ENCODE measurements at regions not wholly inside any gene's neighbourhood (a gene's known extent, or its start where the extent isn't known, plus 50 kb on each side); places are given as distances from the start of the nearest gene placed in this dataset.
"Not testable (repeated sequence)": the region's sequence is repeated elsewhere in the genome, so short reads cannot be mapped to it uniquely, and the experiment has no call there.

GRCh38 chr4:3623106-3623505 lies 90.9 kb upstream of the LRPAP1 start:
- no peaks in the 10 kb centered on the region for H3K36me3 ChIP-seq
- TF ChIP-seq POLR2A (IDR thresholded peaks at IDR 0.05) (no peak), CTCF (IDR thresholded peaks at IDR 0.05) (no peak), EP300 (IDR thresholded peaks at IDR 0.05) (no peak)
- H3K4me3 ChIP-seq, result no peak overlapping the region
- H3K27me3 ChIP-seq, result no peaks in the 10 kb centered on the region
- H3K27ac ChIP-seq, result no peak overlapping the region
- 62 to 80% (median 79%) methylated on average over 7 of the region's 7 CpGs for WGBS, 3 donors
- no peaks in the 10 kb centered on the region for H3K9me3 ChIP-seq
- no peak for DNase-seq
- no peaks in the 10 kb centered on the region for H3K4me1 ChIP-seq (ENCODE audit: insufficient read depth)
- intact Hi-C loops (cut with DNase I), result no loop called here

DNA sequence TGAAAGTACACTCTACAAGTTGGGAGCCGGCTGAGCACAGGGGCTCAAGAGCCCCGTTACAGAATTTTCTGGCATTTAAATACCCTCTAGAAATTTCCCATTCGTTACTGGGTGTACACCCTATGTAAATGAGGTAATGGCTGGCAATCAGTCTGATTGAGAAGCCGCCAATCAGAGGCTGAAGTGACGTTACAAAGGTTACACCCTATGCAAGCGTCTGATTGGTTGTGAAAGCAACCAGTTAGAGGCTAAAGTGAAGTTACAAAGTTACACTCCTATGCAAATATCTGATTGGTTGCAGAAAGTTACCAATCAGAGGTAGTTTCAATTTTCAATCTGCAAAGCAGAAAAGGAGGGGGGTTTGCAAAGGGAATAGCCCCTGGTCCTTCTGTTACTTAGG lies 88.1 kb upstream of the LRPAP1 start:
- H3K27ac ChIP-seq; DNase-seq; H3K4me1 ChIP-seq (ENCODE audit: insufficient read depth); intact Hi-C loops (cut with DNase I); H3K9me3 ChIP-seq; H3K4me3 ChIP-seq; H3K36me3 ChIP-seq; H3K27me3 ChIP-seq: not testable (repeated sequence)
- 39 to 54% (median 40%) methylated on average over 6 of the region's 6 CpGs for WGBS, 3 donors

DNA sequence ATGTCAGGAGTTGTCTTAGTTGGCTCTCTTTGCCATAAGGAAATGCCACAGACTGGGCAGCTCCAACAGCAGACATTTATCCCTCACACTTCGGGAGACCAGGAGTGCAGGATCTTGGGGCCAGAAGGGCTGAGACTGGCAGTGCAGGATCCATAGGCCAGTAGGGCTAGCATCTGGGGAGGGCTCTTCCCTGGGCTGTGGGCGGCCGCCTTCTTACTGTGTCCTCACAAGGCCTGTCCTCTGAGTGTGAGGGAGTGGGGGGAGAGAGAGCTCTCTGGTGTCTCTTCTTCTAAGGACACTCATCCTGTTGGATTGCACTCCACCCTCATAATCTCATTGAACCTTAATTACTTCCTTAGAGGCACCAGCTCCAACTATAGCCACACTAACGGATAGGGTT lies 87.5 kb upstream of the LRPAP1 start:
- H3K4me1 ChIP-seq (ENCODE audit: insufficient read depth); H3K4me3 ChIP-seq; H3K9me3 ChIP-seq; H3K36me3 ChIP-seq; intact Hi-C loops (cut with DNase I); H3K27ac ChIP-seq; DNase-seq; H3K27me3 ChIP-seq: not testable (repeated sequence)
- WGBS, 3 donors, result 85 to 87% (median 87%) methylated on average over 4 of the region's 4 CpGs

GRCh38 chr4:3618341-3618740 lies 86.1 kb upstream of the LRPAP1 start:
- H3K4me1 ChIP-seq (ENCODE audit: insufficient read depth); H3K9me3 ChIP-seq; H3K27me3 ChIP-seq; DNase-seq; H3K4me3 ChIP-seq; intact Hi-C loops (cut with DNase I); H3K27ac ChIP-seq; H3K36me3 ChIP-seq: not testable (repeated sequence)
- 27 to 57% (median 29%) methylated on average over 3 of the region's 3 CpGs for WGBS, 3 donors

DNA sequence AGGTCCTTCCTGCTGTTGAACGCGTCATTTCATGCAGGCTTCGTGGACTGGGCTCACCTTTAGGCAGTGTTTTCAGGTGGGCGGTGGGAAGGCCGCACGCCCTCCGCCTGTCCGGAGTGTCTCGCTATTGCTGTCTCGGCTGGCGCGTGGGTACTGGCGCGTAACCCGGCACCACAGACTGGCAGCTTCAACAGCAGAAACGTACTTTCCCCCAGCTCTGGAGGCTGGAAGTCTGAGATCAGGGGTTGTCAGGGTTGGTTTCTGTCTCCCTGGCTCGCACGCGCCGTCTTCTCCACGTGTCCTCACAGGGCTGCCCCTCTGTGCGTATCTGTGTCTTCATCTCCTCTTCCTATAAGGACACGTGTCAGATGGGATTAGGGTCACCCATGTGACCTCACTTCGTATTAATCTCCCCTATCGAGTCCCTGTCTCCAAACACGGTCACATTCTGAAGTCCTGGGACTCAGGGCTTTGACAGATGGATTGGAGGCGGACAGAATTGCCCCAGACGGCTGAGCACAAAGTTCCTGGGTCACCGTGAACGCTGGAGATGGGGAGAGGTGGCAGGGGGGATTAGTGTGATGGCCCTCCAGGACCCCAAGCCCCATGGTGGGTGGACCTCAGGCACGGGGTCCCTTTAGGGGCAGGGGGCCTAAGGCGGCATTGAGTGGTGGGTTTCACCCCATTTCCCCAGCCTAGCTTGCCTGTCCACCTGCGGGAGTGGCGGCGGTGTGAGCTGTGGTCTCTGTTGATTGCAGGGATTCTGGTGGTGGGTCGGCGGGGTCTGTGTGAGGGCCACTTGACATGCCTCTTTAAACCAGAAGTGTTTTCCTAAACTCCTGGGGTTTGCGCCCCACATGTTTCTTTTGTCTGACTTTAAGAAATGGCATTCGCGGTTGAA lies 83.4 kb upstream of the LRPAP1 start:
- TF ChIP-seq POLR2A (IDR thresholded peaks at IDR 0.05), result no peak
- TF ChIP-seq EP300 (IDR thresholded peaks at IDR 0.05), result no peak
- no peak for TF ChIP-seq CTCF (IDR thresholded peaks at IDR 0.05)
- Histone ChIP-seq H3K36me3 (no peaks in the 10 kb centered on the region), H3K4me1 (ENCODE audit: insufficient read depth) (peaks cover 5% of the 10 kb centered on the region), H3K27ac (no peak overlapping the region), H3K27me3 (no peaks in the 10 kb centered on the region), H3K4me3 (no peak overlapping the region), H3K9me3 (no peaks in the 10 kb centered on the region)
- WGBS, 3 donors, result 89 to 92% (median 90%) methylated on average over 40 of the region's 40 CpGs
- intact Hi-C loops (cut with DNase I), result no loop called here
- no peak for DNase-seq

- WGBS, 3 donors, result 77 to 82% (median 82%) methylated on average over 7 to 8 of the region's 8 CpGs
- Histone ChIP-seq H3K4me1 (ENCODE audit: insufficient read depth) (peaks cover 5% of the 10 kb centered on the region), H3K27ac (no peak overlapping the region), H3K4me3 (no peak overlapping the region), H3K27me3 (no peaks in the 10 kb centered on the region), H3K9me3 (no peaks in the 10 kb centered on the region), H3K36me3 (no peaks in the 10 kb centered on the region)
- intact Hi-C loops (cut with DNase I), result no loop called here
- no peak for DNase-seq
- no peak for TF ChIP-seq EP300 (IDR thresholded peaks at IDR 0.05)
Observed at GRCh38 chr4:3614731-3614980, 82.4 kb upstream of the LRPAP1 start.

Data from ovary (tissue), 7 donors.